ENCODE measurements at regions not wholly inside any gene's neighbourhood (a gene's known extent, or its start where the extent isn't known, plus 50 kb on each side); places are given as distances from the start of the nearest gene placed in this dataset.

DNA sequence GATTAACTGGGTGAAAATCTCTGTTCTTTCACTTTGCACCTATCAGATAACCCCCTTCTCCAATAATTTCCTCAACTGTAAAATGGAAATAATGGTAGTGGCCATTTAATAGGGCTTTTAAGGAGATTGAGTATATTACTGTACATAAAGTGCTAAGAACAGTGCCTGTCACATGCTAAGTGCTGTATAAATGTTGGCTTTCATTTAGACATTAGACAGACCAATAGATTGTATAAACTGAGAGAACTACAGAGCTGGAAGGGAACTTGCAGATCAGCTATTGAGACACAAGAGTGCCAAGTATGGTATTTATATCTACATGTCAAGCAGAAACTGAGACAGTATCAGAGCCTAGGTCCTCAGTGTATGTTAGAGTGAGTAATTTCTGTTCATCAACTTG lies 934.7 kb downstream of the PLA2G4A start:
- TF ChIP-seq, protein P1, sequence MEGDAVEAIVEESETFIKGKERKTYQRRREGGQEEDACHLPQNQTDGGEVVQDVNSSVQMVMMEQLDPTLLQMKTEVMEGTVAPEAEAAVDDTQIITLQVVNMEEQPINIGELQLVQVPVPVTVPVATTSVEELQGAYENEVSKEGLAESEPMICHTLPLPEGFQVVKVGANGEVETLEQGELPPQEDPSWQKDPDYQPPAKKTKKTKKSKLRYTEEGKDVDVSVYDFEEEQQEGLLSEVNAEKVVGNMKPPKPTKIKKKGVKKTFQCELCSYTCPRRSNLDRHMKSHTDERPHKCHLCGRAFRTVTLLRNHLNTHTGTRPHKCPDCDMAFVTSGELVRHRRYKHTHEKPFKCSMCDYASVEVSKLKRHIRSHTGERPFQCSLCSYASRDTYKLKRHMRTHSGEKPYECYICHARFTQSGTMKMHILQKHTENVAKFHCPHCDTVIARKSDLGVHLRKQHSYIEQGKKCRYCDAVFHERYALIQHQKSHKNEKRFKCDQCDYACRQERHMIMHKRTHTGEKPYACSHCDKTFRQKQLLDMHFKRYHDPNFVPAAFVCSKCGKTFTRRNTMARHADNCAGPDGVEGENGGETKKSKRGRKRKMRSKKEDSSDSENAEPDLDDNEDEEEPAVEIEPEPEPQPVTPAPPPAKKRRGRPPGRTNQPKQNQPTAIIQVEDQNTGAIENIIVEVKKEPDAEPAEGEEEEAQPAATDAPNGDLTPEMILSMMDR (IDR thresholded peaks at IDR 0.05; ENCODE audit: borderline replicate concordance, insufficient read depth, low read depth, low read length) = no peak
- H3K4me3 ChIP-seq (ENCODE audit: low read depth, low read length) = no peak overlapping the region

DNA sequence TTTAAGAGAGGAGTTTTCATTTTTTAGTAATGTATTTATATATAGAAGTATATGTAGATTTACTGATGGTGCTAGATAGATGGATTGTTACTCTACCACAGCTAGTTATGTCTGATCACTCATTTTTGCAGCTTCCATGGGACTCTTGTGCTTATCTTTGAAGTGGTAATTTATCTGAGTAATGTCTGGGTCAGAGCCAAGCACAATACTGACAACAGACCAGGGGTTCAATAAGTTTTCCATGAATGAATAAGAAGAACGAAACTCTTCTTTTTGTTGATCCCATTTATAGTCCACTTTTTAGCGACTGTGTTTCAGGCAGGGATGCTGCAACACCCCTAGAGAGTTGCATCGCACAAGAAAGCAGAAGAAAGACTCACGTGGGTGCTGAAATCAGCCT lies 935.2 kb downstream of the PLA2G4A start:
- TF ChIP-seq, protein P1 (IDR thresholded peaks at IDR 0.05; ENCODE audit: borderline replicate concordance, insufficient read depth, low read depth, low read length) = no peak
- no peak overlapping the region for H3K4me3 ChIP-seq (ENCODE audit: low read depth, low read length)

DNA sequence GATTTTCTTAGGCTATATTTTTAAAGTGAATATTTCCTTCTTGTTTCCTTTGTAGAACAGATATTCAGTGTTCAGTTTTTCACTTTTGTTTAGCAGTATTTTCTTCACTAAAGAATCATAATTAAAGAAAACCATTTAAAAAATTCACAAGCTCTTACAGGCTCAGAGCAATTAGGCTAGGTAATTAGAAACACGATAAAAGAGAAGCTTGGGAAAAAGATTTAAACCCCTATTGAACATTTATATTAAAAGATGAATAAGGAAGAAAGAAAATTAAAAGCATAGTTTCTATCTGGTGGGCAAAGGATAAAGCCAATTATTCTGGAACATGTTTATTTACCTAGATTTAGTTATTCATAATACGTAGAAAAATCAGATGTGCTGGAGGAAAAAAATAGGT lies 942.6 kb downstream of the PLA2G4A start:
- H3K4me3 ChIP-seq (ENCODE audit: low read depth, low read length) = no peak overlapping the region
- TF ChIP-seq, protein P1 (IDR thresholded peaks at IDR 0.05; ENCODE audit: borderline replicate concordance, insufficient read depth, low read depth, low read length) = no peak

DNA sequence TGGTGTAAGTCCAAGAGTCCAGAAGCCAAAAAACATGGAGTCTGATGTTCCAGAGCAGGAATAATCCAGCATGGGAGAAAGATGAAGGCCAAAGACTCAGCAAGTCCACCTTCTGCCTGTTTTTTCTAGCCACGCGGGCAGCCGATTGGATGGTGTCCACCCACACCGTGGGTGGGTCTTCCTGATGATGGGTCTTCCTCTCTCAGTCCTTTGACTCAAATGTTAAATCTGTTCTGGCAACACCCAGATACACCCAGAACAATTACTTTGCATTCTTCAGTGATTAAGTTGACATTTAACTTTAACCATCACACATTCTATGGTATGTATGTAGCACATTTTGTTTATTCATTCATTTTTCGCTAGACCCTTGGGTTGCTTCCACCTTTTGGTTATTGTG lies 944.4 kb downstream of the PLA2G4A start:
- TF ChIP-seq, protein P1 (IDR thresholded peaks at IDR 0.05; ENCODE audit: borderline replicate concordance, insufficient read depth, low read depth, low read length) = no peak
- no peak overlapping the region for H3K4me3 ChIP-seq (ENCODE audit: low read depth, low read length)

DNA sequence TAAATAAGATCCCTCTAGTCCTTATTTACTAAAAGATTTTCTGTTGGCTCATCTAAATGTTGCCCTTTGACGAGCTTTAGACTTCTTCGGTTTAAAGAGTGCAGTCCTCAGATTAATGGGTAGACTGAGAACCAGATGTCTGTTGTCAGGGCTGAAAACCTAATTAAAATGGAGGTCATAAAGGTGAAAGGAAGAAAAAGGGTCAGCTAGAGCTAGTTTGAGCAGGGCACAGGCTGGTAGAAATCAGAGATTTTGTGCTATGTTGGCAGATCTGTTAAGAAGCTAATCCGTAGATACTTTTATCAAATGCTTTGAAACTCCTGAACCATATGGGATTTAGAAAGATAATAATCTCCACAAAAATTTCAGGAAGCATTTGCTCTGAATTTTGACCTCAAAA lies 959.0 kb downstream of the PLA2G4A start:
- TF ChIP-seq, protein P1 (IDR thresholded peaks at IDR 0.05; ENCODE audit: borderline replicate concordance, insufficient read depth, low read depth, low read length) = no peak
- no peak overlapping the region for H3K4me3 ChIP-seq (ENCODE audit: low read depth, low read length)

DNA sequence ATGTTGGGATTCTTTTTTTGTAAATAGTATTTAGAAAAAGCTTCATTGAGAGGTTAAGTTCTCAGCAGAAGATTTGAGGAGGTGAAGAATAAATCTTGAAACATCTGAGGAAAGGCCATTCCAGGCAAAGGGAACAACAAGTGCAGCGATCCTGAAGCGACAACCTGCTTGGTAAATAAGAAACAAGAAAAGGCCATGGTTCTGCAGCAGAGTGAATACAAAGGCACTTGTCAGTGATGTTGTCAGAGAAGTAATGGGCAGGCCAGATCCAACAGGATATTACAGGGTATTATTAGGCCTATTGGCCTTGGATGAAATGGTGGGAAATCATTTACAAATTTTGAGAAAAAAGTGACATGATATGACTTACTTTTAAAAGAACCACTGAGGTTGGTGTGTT lies 960.0 kb downstream of the PLA2G4A start:
- TF ChIP-seq, protein P1 (IDR thresholded peaks at IDR 0.05; ENCODE audit: borderline replicate concordance, insufficient read depth, low read depth, low read length) = no peak
- H3K4me3 ChIP-seq (ENCODE audit: low read depth, low read length) = no peak overlapping the region

DNA sequence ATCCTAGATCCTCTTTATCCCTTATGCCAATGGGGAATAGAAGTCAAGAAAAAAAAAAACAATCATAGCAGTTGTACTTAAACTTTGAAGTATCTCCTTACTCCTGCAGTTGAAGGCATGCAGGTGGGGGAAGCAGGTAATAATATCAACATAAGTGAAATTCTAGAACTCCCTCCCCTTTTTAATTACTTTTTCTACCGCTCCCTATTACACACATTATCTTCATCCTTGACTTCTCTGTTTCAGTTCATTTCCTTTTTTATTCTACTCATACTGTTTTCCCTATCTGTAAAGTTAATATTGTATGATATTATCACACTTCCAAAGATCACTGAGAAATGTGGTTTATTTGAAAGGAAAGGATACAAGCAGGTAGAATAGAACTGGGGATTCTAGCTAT lies 962.0 kb downstream of the PLA2G4A start:
- no peak overlapping the region for H3K4me3 ChIP-seq (ENCODE audit: low read depth, low read length)
- TF ChIP-seq, protein P1 (IDR thresholded peaks at IDR 0.05; ENCODE audit: borderline replicate concordance, insufficient read depth, low read depth, low read length) = no peak

All from GM12875 (cell line).